ENCODE measurements at regions not wholly inside any gene's neighbourhood (a gene's known extent, or its start where the extent isn't known, plus 50 kb on each side); places are given as distances from the start of the nearest gene placed in this dataset.

GRCh38 chr4:18419780-18420179, 398.2 kb upstream of the LCORL start:
- TF ChIP-seq EZH2phosphoT487 (conservative IDR thresholded peaks at IDR 0.05; ENCODE audit: low read length) (no peak), CTCF (IDR thresholded peaks at IDR 0.05; ENCODE audit: insufficient read depth, low read length, poor library complexity, severe bottlenecking) (no peak)

Data from SU-DHL-6 (cell line).